Tibial nerve (tissue), 4 donors: ENCODE measurements at regions not wholly inside any gene's neighbourhood (a gene's known extent, or its start where the extent isn't known, plus 50 kb on each side); places are given as distances from the start of the nearest gene placed in this dataset.

Experiments used
- CTCF ChIP-seq, 5 experiments: fragments of 200-600 bp in 3 of 5; fragments of 450-650 bp in 2 of 5; sonication (generic) in 3 of 5; IDR thresholded peaks; one replicate each; pipeline ENCODE4 v1.5.1; 2016 to 2019; ENCODE audit warnings: antibody characterized with exemption in 5 of 5, mild to moderate bottlenecking in 3 of 5, moderate library complexity in 2 of 5
- EP300 ChIP-seq, 2 donors: sonication (generic); formaldehyde crosslinking; IDR thresholded peaks; one replicate each; pipeline ENCODE4 v1.6.1; 2017; ENCODE audit warnings: antibody characterized with exemption in 2 of 2, mild to moderate bottlenecking in 1 of 2
- POLR2A ChIP-seq, 2 donors: fragments of 450-650 bp; IDR thresholded peaks; one replicate each; pipeline ENCODE4 v1.6.1; 2017; ENCODE audit warnings: antibody characterized with exemption in 2 of 2, mild to moderate bottlenecking in 2 of 2, moderate library complexity in 2 of 2

GRCh38 chr12:58513301-58513834 lies 406.9 kb downstream of the LRIG3 start:
- TF ChIP-seq CTCF (IDR thresholded peaks at IDR 0.05) (no peak), POLR2A (IDR thresholded peaks at IDR 0.05) (no peak), EP300 (IDR thresholded peaks at IDR 0.05) (no peak)
